ENCODE measurements at regions not wholly inside any gene's neighbourhood (a gene's known extent, or its start where the extent isn't known, plus 50 kb on each side); places are given as distances from the start of the nearest gene placed in this dataset.

GRCh38 chr3:14273901-14274611, 95.4 kb downstream of the LSM3 start:
- DNase-seq: no peak

- DNase-seq: no peak
Measured at GRCh38 chr3:14274612-14274936, 96.0 kb downstream of the LSM3 start.

GRCh38 chr3:14274999-14275961, 96.7 kb downstream of the LSM3 start:
- no peak for DNase-seq

GRCh38 chr3:14275962-14276909, 97.6 kb downstream of the LSM3 start:
- no peak for DNase-seq

GRCh38 chr3:14277557-14277956, 98.9 kb downstream of the LSM3 start:
- no peak for DNase-seq

- DNase-seq: no peak
Measured at GRCh38 chr3:14278265-14278798, 99.7 kb downstream of the LSM3 start.

GRCh38 chr3:14278799-14279625, 100.4 kb downstream of the LSM3 start:
- no peak for DNase-seq

- DNase-seq: no peak
Measured at GRCh38 chr3:14279626-14280061, 101.0 kb downstream of the LSM3 start.

GRCh38 chr3:14280326-14280725, 101.7 kb downstream of the LSM3 start:
- no peak for DNase-seq

GRCh38 chr3:14281053-14281452, 102.4 kb downstream of the LSM3 start:
- DNase-seq: no peak

- DNase-seq: no peak
Measured at GRCh38 chr3:14282001-14282705, 103.5 kb downstream of the LSM3 start.

GRCh38 chr3:14282706-14283075, 104.1 kb downstream of the LSM3 start:
- DNase-seq: no peak

- DNase-seq: no peak
Measured at GRCh38 chr3:14283092-14283812, 104.6 kb downstream of the LSM3 start.

- DNase-seq: no peak
Measured at GRCh38 chr3:14283813-14284438, 105.3 kb downstream of the LSM3 start.

- no peak for DNase-seq
Measured at GRCh38 chr3:14284694-14285547, 106.3 kb downstream of the LSM3 start.

GRCh38 chr3:14285548-14285925, 106.9 kb downstream of the LSM3 start:
- DNase-seq: no peak

- DNase-seq: peak; percentile 47
Measured at GRCh38 chr3:14286887-14287500, 108.4 kb downstream of the LSM3 start.

GRCh38 chr3:14288177-14288788, 109.7 kb downstream of the LSM3 start:
- no peak for DNase-seq

Data from NCI-H748 treated with DMSO at 0.1 percent for 48 hours (cell line).